Left cardiac atrium (tissue), 4 donors: ENCODE measurements at regions not wholly inside any gene's neighbourhood (a gene's known extent, or its start where the extent isn't known, plus 50 kb on each side); places are given as distances from the start of the nearest gene placed in this dataset.
"Not testable (repeated sequence)": the region's sequence is repeated elsewhere in the genome, so short reads cannot be mapped to it uniquely, and the experiment has no call there.

Experiments used
- ATAC-seq, 2 donors: fragments of 200-7000 bp; cut with Tn5 transposase; one replicate each; pipeline ENCODE4 v1.9.1; 2020; ENCODE audit warnings: mild to moderate bottlenecking in 2 of 2, moderate library complexity in 2 of 2
- DNase-seq: peaks from one replicate; pipeline ENCODE4 v3.0.0-alpha.2; 2020
- intact Hi-C, 2 donors: fragments of 100-400 bp; cut with DNase I; formaldehyde crosslinking; loops; one replicate each; pipeline versions ENCODE4 v1.14.1 to v1.15.1; 2022 to 2023
- donor health status: DM: no; HTN: yes; CAD: no.
- donor health status: DM: no; HTN: yes; CAD: no; lungs with severe emphysema.
- donor health status: DM: yes; HTN: yes; CAD: no.
- donor health status: Dilated cardiomyopathy.

DNA sequence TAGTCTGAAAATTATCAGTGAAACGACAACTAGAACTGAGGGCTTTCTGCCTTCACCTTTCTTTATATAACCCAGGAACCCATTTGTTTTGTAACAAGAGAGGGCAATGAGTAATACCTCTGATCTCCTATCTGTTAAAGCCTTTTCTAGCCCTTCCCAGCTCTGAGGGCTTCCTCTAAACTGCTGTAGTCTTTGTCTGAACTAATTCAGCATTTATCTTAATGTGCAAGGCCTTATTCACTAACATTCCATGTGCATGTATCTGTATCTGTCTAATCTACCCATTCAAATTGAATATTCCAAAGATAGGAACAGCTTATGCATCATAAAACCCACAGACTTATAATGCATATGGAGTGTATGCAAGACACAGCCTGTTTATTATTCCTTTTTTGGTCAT is 167.1 kb downstream of the LYPLAL1 start:
- DNase-seq (no peak), ATAC-seq (no peak)
- intact Hi-C loops, result no loop called here

DNA sequence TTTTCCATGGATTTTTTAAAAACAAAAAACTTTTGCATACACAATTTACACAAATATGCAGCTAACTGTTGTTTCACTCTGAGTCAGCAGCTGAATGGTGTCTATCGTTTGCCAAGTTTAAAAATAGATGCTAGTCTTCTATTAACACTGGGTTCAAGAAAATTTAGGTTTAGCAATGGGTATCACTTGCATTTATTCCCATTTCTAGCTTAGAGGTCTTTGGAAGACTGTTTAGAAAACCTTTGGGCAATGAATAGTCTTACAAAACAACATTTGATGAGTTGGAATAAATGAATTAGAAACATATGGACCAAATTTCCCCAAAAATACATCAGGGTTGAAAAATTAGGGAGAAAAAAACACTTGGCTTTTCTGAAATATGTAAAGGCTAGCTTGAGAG is 165.8 kb downstream of the LYPLAL1 start:
- no peak for DNase-seq

DNA sequence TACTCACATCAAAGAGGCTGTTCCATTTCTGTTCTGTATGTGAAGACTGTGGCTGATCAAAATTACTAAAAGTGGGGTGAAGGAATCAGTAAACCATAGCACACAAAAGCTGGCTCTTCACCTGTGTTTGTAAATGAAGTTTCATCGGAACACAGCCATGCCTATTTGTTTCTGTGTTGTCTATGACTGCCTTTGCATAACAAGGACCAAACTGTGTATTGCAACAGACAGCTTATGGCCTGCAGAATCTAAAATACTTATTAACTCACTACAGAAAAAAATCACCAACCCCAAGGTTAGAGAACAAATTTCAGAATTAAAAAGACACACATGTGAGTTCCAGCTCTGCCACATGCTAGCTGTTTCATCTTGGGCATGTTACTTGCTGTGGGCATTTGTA is 163.9 kb downstream of the LYPLAL1 start:
- DNase-seq (no peak), ATAC-seq (no peak)
- intact Hi-C loops, result no loop called here

More for the DNA sequence above, 165.8 kb downstream of the LYPLAL1 start:
- ATAC-seq, result no peak
- intact Hi-C loops, result no loop called here

DNA sequence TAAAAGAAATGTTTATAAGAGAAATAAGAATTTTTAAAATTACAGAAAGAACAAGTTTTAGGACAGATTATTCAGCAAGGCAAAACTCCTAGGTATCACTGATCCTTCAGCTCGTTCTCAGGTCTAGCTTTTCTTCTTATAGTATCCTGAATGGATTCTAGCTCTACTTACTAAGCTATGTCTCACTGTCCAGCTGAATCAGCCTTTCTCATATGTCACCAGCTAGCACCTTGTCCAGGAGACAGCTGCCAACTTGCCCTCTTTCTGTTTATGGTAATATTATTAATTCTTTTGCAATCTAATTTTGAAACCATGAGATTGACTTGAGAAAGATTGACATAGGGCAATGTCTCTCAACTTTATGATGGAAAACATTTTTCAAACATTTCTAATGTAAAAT is 159.9 kb downstream of the LYPLAL1 start:
- DNase-seq (no peak), ATAC-seq (no peak)
- intact Hi-C loops, result no loop called here

DNA sequence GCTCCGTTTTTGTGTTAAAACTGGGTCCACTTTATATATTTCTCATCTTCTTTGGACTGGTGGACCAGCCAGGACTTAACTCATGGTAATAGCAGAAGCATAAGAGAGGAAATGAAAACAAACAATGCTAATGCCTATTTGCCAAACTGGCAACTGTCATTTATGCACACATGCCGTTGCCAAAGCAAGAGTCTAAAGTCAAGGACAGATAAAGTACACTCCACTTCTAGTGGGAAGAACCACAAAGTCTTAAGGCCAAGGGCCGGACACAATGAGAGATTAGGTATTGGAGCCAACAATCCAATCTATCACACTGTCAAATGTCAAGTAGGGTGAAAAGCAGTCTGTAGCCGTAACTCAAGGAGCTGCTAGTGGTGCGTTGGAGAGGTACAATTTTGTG is 157.7 kb downstream of the LYPLAL1 start:
- intact Hi-C loops, result no loop called here
- DNase-seq, result no peak
- peak in 1 of 2 donors; percentile 62 for ATAC-seq

DNA sequence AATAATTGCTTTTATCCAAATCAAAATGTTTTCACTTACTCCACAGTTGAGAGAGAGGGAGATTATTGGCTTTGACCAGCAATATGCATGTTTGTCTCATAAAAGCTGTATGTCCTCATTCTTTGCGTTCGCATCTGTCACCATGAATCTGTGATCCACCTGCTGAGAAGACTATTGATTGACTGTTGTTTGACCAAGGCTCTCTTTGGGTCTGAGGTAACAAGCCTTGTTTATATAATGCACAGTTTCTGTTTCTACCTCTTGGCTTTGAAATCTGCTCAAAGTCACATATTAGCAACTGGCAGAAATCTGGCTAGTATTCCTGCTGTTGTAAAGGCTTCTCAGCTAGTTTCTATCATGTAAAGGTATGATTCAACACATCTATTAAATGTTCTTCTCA is 157.0 kb downstream of the LYPLAL1 start:
- intact Hi-C loops, result no loop called here
- ATAC-seq, result no peak
- DNase-seq, result no peak

DNA sequence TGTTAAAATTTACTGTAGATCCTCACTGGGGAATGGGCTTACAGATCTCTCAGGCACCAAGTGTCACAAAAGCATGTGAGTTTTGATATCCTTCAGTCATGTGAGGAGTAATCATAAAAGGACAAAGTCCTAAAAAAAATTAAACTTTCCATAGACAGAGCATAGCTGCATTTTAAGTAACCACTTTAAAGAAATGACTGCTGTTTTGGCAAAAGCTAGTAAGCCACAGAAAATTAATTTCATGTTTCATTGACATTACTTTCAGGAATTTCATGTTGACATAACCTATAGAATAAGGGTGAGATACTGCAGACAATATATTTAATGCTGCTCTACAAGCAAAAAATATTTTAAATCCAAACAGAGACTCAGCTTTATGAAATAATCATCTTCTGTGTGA is 156.3 kb downstream of the LYPLAL1 start:
- intact Hi-C loops, result no loop called here
- ATAC-seq, result no peak

DNA sequence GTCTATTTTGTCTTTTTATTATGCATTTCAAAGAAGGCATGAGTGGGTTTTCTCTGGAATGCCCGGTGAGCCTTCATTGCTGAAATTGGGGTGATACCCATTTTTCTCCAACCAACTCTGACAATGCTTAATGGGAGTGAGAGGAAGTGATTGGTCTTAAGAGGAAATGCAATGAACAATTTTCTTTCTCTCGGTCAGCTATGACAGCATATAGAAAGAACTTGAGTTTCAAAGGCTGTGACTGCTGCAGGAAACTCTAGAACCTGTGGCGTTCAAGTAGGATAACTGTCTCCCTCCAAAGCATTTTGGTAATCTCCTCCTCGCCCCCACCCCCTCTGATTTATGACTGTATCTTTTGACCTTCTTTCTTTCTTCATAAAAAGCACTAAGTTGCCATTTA is 155.9 kb downstream of the LYPLAL1 start:
- ATAC-seq (no peak), DNase-seq (no peak)
- intact Hi-C loops, result no loop called here

More for the DNA sequence above, 156.3 kb downstream of the LYPLAL1 start:
- DNase-seq, result no peak

DNA sequence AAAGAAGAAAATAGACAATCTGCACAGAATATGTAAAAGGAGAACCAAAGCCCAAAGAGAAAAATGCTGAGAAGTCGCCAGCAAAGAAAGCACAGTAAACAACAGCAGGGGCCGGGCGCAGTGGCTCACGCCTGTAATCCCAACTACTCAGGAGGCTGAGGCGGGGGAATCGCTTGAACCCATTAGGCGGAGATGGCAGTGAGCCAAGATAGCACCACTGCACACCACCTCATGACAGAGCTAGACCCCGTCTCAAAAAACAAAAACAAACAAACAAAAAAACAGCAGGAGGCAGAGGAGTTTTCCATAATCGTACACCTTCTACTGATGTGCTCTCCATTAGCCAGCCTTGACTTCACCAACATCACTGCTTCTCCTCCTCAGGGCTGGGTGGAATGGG is 153.2 kb downstream of the LYPLAL1 start:
- intact Hi-C loops, result no loop called here
- DNase-seq (no peak), ATAC-seq (no peak)

DNA sequence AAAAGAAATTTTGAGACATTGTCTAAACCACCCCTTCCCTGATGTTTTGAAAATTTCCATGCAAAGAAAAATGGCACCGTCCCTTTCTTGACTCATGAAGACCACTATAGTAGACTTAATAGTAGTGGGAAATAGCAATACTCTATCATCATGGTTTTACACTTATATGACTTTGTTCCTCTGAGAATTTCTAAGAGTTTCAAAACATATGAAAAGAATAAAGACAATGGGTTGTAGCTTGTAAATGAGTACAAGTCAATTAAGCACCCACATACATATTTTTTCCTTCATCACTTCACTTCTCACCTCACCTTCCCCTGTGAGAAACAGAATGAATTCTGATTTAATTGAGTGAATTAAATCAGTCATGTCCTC is 151.7 kb downstream of the LYPLAL1 start:
- DNase-seq (no peak), ATAC-seq (no peak)
- intact Hi-C loops, result no loop called here

DNA sequence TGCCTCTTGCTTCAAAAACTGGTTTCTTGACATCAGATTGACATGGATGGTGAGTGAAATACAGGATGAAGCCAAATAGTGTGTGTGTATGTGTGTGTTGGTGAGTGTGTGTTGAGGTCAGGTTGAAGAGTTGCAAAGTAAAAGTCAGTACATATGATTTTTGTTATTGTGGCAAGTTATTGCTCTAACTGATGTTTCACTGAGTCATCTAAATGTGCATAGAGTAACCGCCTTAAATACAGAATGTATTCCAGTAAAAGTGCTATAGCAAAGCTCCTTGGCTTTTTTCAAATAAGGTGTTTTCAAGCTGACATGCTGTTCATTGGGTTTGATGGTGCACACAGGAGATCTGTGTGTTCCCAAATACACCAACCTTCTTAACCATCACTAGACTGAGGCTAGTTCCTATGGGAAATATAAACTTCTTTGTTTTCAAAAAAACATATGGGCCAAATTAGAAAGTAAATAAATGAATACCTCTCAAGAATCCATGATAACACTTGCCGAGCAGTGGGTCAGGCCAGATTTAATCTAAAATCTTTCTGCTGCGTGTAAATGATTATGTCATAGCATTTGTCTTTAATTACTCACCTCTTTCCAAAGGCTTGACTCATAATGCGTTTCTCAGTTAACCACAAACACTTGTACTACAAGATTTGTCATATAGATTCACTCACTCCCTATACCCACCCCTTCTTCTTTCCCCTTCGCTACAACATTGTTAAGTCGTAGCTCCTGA is 151.1 kb downstream of the LYPLAL1 start:
- intact Hi-C loops, result no loop called here
- ATAC-seq (no peak), DNase-seq (no peak)

DNA sequence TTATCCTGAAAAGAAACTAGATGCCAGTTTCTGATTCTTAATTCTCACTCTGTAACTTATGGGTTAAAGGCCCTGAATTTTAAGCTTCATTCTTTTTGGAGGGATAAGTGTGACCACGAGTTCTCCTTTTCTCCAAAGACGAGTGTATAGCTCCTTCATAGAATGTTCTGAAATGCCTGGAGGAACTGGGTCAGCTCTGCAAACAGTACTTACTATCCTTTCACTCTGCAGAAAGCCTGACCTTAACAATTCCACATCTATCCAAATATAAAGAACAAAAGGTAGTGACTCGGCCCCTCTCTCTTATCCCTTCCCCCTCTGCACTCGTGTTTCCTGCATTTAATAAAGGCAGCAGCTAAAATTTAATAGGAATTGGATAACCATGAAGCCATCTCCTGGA is 150.5 kb downstream of the LYPLAL1 start:
- intact Hi-C loops, result no loop called here
- ATAC-seq (no peak), DNase-seq (no peak)

DNA sequence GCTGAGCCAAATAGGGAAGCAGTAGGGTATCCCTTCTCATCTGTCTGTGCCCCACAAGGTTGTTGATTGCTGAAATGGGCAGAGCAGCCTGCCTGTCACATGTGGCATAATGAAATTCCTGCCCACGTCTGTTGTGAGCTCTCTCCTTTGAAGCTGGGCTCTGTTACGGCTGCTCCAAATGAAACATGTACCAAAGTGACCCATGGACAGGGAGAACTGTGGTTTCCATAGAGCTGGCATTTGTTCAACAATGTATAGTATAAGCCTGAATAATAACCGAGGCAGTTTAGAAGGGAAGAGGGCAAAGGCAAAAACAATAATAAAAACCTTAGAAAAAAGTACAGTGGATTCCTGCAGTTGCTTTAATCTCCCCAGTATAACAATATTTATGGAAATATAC is 149.7 kb downstream of the LYPLAL1 start:
- ATAC-seq (no peak), DNase-seq (no peak)
- intact Hi-C loops, result no loop called here

DNA sequence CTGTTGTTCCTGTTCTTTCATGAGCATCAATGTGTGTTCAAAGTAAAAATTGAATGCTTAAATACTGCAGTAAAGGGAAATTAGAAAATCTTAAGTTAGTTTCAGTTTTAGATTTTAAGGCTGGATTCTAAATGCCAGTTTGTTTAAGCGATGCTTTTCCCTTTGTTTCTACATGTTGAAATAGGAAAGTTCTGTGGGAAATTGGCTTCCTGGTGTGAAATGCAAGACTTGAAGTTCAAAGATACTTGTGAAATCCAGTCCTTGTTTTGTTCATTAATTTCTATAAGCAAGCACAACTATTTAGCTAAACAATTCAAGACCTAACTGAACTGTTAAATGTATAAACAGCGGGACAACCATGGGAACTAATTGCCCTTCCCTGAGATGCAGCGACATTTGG is 149.1 kb downstream of the LYPLAL1 start:
- ATAC-seq (no peak), DNase-seq (no peak)
- intact Hi-C loops, result no loop called here

DNA sequence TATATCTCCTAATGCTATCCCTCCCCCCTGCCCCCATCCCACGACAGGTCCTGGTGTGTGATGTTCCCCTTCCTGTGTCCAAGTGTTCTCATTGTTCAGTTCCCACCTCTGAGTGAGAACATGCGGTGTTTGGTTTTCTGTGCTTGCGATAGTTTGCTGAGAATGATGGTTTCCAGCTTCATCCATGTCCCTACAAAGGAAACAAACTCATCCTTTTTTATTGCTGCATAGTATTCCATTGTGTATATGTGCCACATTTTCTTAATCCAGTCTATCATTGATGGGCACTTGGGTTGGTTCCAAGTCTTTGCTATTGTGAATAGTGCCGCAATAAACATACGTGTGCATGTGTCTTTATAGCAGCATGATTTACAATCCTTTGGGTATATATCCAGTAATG is 146.9 kb downstream of the LYPLAL1 start:
- intact Hi-C loops, DNase-seq, ATAC-seq: not testable (repeated sequence)

DNA sequence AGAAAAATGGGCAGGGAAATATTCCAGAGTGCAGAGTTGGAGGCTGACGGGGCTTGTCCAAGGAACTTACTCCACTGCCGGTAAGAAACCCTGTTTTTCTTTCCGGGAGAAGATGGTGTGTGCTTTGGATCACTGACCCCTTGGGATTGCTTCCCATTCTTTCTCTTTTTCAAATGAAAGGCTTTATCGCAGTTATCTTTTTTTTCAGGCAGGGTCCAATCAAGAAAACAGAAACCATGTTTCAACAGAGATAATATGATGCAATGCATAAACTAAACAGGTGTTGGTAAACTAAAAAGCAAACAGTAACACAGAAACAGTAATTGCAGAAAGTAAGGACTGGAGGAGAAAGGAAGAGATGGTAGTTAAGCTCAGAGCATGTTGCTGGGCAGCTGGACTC is 145.1 kb downstream of the LYPLAL1 start:
- no peak for DNase-seq
- no peak for ATAC-seq
- intact Hi-C loops, result no loop called here

DNA sequence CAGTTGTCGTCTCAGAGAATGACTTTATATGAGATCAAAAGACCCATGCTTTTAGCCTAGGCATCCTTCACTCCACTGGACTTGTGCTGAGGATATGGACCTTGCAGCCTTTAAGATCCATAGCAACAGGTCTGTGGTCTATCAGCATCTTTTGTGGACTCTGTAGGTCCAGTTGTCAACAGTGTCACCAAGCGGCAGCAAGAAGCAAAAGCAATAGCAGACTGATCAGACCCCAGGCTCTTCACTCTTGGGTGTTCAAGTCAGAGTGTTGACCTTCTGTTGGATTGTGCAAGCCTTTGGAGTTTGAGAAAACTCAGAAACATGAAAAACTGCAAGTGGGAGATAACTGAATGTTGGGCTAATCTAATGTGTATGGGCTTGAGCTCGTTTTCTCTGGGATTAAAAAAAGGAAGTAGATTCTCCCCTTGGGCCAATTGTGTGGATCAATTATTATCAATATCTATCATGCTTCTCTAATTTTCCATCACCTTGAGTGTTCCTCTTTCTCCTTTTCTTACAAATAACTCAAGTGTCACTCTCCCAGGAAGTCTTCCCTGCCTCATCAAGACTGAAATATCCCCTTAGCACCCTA is 144.2 kb downstream of the LYPLAL1 start:
- intact Hi-C loops, result no loop called here
- ATAC-seq, result no peak
- no peak for DNase-seq

DNA sequence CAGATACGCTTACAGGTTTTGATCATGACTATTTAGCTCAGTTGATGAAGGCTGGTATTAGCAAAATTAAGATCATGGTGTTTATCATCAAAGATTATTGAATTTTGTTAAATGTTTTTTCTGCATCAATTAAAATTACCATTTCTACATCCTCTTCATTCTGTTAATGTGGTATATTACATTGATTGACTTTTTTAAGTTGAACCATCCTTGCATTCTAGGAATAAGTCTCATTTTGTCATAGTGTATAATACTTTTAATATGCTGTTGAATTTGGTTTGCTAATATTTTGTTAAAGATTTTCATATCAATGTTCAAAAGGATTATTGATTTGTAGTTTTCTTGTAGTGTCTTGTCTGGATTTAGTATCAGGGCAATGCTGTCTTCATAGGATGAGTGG is 142.4 kb downstream of the LYPLAL1 start:
- ATAC-seq, result no peak
- DNase-seq, result no peak
- intact Hi-C loops, result no loop called here

DNA sequence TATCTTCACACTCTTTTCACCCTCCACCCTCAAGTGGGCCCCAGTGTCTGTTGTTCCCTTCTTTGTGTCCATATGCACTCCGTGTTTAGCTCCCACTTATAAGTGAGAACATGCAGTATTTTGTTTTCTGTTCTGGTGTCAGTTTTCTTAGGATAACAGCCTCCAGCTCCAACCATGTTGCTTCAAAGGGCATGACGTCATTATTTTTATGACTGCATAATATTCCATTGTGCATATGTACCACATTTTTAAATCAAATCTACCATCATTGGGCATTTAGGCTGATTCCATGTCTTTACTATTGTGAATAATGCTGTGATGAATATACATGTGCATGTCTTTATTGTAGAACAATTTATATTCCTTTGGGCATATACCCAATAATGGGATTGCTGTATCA is 140.3 kb downstream of the LYPLAL1 start:
- ATAC-seq, result no peak

DNA sequence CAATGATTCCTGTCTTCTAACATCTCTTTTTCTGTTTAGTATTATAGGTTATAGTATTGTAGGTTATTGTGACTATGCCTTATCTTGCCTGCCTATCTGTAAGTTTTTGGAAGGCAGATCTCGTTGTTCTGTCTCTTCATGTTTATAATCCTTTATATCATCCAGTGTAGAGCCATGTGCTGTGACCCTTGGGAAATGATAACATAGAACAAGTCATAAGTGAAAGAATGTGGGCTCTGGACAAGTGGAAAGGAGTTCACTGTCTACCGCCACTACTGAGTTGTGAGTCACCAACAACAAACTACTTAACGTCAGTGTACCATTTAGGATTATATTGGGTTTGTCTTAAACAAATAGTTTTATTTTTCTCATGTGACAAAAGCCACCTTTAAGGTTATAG is 139.3 kb downstream of the LYPLAL1 start:
- intact Hi-C loops, result no loop called here
- ATAC-seq, result peak in 1 of 2 donors; percentile 85
- DNase-seq, result no peak

More for the DNA sequence above, 140.3 kb downstream of the LYPLAL1 start:
- no peak for DNase-seq
- intact Hi-C loops, result no loop called here

DNA sequence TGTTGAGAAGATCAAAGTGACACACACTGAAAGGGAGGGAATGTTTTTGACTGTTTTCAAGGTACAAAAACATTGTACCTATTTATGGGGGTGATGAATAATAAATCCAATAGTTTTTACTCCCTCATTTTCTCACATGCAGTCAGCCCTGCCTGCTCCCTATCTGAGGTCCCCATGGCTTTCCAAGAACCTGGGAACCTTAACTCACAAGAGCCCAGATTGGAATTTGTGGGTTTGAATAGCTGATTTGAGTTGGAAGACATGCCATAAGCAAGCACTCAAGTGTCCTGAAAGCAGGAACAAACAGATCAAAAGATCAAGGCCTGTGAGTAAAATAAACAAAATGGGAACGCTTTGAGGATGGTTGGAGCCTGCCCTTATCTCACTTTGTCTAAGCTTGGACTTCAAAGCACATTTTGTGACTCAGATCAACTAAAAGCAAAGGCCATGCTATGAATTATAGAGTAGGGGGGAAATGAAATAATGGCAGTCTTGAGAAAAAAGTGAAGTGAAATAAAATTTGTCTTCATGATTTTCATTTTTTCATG is 136.6 kb downstream of the LYPLAL1 start:
- no peak for DNase-seq
- no peak for ATAC-seq
- intact Hi-C loops, result no loop called here
